ENCODE measurements at regions not wholly inside any gene's neighbourhood (a gene's known extent, or its start where the extent isn't known, plus 50 kb on each side); places are given as distances from the start of the nearest gene placed in this dataset.

DNA sequence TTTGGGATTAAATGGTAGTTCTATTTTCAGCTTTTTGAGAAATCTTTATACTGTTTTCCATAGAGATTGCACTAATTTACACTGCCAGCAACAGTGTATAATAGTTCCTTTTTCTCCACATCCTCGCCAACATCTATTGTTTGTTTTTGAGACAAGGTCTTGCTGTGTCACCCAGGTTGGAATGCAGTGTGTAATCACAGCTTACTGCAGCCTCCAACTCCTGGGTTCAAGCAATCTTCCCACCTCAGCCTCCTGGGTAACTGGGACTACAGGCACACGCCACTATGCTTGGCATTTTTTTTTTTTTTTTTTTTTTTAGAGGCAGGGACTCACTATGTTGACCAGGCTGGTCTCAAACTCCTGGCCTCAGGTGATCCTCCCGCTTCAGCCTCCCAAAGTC is 164.5 kb upstream of the CXADR start:
- no peak overlapping the region for H3K9ac ChIP-seq (ENCODE audit: low read depth in 1 of 2, low read length in 2 of 2)
- no peaks in the 10 kb centered on the region for H3K36me3 ChIP-seq (ENCODE audit: control insufficient read depth in 1 of 2, insufficient read depth in 2 of 2, low read length in 2 of 2)
- no peak overlapping the region for H3K4me3 ChIP-seq (ENCODE audit: low read depth in 1 of 2, low read length in 2 of 2)
- no peaks in the 10 kb centered on the region for H3K27me3 ChIP-seq (ENCODE audit: control insufficient read depth in 1 of 2, insufficient read depth in 2 of 2, low read length in 2 of 2)
- H3K4me1 ChIP-seq (ENCODE audit: control insufficient read depth in 1 of 2, insufficient read depth in 2 of 2, low read length in 2 of 2), result no peaks in the 10 kb centered on the region
- H3K27ac ChIP-seq (ENCODE audit: low read depth, low read length), result no peak overlapping the region
- H3K9me3 ChIP-seq (ENCODE audit: control insufficient read depth in 1 of 2, low read length in 2 of 2), result no peaks in the 10 kb centered on the region

DNA sequence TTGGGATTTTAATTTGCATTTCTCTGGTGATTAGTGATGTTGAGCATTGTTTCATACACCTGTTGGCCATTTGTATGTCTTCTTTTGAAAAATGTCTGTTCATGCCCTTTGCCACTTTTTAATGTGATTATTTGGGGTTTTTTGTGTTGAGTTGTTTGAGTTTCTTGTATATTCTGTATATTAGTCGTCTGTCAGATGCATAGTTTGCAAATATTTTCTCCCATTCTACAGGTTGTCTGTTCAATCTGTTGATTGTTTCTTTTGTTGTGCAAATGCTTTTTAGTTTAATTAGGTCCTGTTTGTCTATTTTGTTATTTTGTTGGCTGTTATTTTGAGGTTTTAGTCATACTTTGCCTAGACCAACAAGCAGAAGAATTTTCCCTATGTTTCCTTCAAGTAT is 164.0 kb upstream of the CXADR start:
- no peaks in the 10 kb centered on the region for H3K27me3 ChIP-seq (ENCODE audit: control insufficient read depth in 1 of 2, insufficient read depth in 2 of 2, low read length in 2 of 2)
- no peaks in the 10 kb centered on the region for H3K36me3 ChIP-seq (ENCODE audit: control insufficient read depth in 1 of 2, insufficient read depth in 2 of 2, low read length in 2 of 2)
- no peaks in the 10 kb centered on the region for H3K9me3 ChIP-seq (ENCODE audit: control insufficient read depth in 1 of 2, low read length in 2 of 2)
- no peaks in the 10 kb centered on the region for H3K4me1 ChIP-seq (ENCODE audit: control insufficient read depth in 1 of 2, insufficient read depth in 2 of 2, low read length in 2 of 2)
- H3K4me3 ChIP-seq (ENCODE audit: low read depth in 1 of 2, low read length in 2 of 2), result no peak overlapping the region
- H3K27ac ChIP-seq (ENCODE audit: low read depth, low read length), result no peak overlapping the region
- H3K9ac ChIP-seq (ENCODE audit: low read depth in 1 of 2, low read length in 2 of 2), result no peak overlapping the region

DNA sequence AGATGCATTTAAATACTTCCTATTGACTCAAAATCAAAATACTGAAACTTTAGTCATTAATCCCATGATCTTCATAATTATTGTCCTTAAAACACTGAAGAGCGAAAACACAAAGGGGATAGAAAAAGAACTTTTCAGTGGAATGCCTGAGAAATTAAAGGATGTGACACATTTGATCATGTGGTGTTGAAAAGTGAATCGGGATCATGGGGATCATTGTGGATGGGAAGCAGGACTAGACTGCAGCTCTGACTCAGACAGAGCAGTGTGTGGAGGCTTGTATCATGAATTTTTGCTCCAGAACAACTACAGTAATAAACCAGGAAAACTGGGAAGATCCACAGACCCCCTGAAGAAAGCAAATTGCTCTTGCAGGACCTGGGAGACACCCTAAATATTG is 161.1 kb upstream of the CXADR start:
- Histone ChIP-seq H3K36me3 (ENCODE audit: control insufficient read depth in 1 of 2, insufficient read depth in 2 of 2, low read length in 2 of 2) (no peaks in the 10 kb centered on the region), H3K9ac (ENCODE audit: low read depth in 1 of 2, low read length in 2 of 2) (no peak overlapping the region), H3K27me3 (ENCODE audit: control insufficient read depth in 1 of 2, insufficient read depth in 2 of 2, low read length in 2 of 2) (no peaks in the 10 kb centered on the region), H3K4me3 (ENCODE audit: low read depth in 1 of 2, low read length in 2 of 2) (no peak overlapping the region), H3K4me1 (ENCODE audit: control insufficient read depth in 1 of 2, insufficient read depth in 2 of 2, low read length in 2 of 2) (no peaks in the 10 kb centered on the region), H3K9me3 (ENCODE audit: control insufficient read depth in 1 of 2, low read length in 2 of 2) (no peaks in the 10 kb centered on the region), H3K27ac (ENCODE audit: low read depth, low read length) (no peak overlapping the region)

DNA sequence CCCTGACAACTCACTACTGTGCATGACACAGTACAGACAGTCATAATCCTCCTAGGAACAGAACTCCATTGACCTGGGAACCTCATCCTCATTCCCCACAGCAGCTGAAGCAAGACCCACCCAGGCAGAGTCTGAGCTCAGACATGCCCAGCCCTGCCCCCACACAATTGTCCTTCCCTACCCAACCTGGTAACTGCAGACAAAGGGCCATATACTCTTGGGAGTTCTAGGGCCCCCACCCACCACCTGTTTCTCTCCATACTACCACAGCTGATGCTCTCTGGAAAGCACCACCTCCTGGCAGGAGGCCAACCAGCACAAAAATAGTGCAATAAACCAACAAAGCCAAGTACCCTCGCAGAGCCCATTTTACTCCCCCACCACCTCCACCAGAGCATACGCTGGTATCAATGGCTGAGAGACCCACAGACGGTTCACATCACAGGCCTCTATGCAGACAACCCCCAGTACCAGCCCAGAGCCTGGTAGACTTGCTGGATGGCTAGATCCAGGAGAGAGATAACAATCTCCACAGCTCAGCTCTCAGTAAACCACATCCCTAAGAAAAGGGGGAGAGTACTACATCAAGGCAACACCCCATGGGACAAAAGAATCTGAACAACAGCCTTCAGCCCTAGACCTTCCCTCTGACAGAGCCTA is 159.7 kb upstream of the CXADR start:
- no peak overlapping the region for H3K9ac ChIP-seq (ENCODE audit: low read depth in 1 of 2, low read length in 2 of 2)

DNA sequence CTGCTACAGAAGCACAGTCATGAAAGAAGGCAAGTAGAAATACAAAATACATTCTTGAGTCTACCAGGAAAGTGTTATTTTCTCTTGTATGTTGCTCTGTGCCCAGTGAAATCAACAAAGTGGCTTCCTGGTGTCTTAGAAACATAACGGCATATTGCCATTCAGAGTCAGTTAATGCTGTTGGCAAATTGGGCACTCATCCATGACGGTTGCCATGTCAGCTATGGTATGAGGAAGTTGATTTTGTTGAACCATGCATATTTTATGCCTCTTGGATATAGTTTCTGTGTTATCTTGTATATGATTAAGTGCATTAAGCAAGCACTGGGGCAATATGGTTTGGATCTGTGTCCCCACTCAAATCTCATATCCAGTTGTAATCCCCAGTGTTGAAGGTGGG is 153.1 kb upstream of the CXADR start:
- no peak overlapping the region for H3K4me3 ChIP-seq (ENCODE audit: low read depth in 1 of 2, low read length in 2 of 2)
- H3K9ac ChIP-seq (ENCODE audit: low read depth in 1 of 2, low read length in 2 of 2), result no peak overlapping the region
- no peak overlapping the region for H3K27ac ChIP-seq (ENCODE audit: low read depth, low read length)
- no peaks in the 10 kb centered on the region for H3K9me3 ChIP-seq (ENCODE audit: control insufficient read depth in 1 of 2, low read length in 2 of 2)
- H3K4me1 ChIP-seq (ENCODE audit: control insufficient read depth in 1 of 2, insufficient read depth in 2 of 2, low read length in 2 of 2), result no peaks in the 10 kb centered on the region
- no peaks in the 10 kb centered on the region for H3K36me3 ChIP-seq (ENCODE audit: control insufficient read depth in 1 of 2, insufficient read depth in 2 of 2, low read length in 2 of 2)
- no peaks in the 10 kb centered on the region for H3K27me3 ChIP-seq (ENCODE audit: control insufficient read depth in 1 of 2, insufficient read depth in 2 of 2, low read length in 2 of 2)

More for the DNA sequence above, 159.7 kb upstream of the CXADR start:
- Histone ChIP-seq H3K27ac (ENCODE audit: low read depth, low read length) (no peak overlapping the region), H3K27me3 (ENCODE audit: control insufficient read depth in 1 of 2, insufficient read depth in 2 of 2, low read length in 2 of 2) (no peaks in the 10 kb centered on the region), H3K4me1 (ENCODE audit: control insufficient read depth in 1 of 2, insufficient read depth in 2 of 2, low read length in 2 of 2) (no peaks in the 10 kb centered on the region), H3K4me3 (ENCODE audit: low read depth in 1 of 2, low read length in 2 of 2) (no peak overlapping the region), H3K36me3 (ENCODE audit: control insufficient read depth in 1 of 2, insufficient read depth in 2 of 2, low read length in 2 of 2) (no peaks in the 10 kb centered on the region), H3K9me3 (ENCODE audit: control insufficient read depth in 1 of 2, low read length in 2 of 2) (no peaks in the 10 kb centered on the region)

DNA sequence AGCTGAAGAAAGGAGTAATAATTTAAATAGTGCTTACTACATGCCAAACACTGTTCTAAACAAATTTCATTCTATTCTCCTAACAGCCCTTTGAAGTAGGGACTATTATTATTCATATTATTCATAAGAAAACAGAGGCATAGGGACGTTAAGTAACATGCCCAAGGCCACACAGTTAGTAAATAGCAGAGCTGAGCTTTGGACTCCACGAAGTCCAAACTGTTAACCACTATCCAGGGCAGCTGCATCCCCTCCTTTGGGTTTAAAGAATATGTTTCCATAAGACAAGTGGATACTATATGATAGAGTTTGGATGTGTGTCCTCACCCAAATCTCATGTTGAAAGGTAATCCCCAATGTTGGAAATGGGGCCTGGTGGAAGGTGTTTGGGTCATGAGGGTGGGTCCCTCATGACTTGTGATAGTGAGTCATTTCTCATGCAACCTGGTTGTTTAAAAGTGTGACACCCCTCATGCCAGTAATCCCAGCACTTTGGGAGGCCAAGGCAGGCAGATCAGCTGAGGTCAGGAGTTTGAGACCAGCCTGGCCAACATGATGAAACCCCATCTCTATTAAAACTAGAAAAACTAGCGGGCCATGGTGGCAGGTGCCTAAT is 144.0 kb upstream of the CXADR start:
- H3K9me3 ChIP-seq (ENCODE audit: control insufficient read depth in 1 of 2, low read length in 2 of 2), result no peaks in the 10 kb centered on the region
- no peaks in the 10 kb centered on the region for H3K27me3 ChIP-seq (ENCODE audit: control insufficient read depth in 1 of 2, insufficient read depth in 2 of 2, low read length in 2 of 2)
- no peak overlapping the region for H3K27ac ChIP-seq (ENCODE audit: low read depth, low read length)
- H3K4me3 ChIP-seq (ENCODE audit: low read depth in 1 of 2, low read length in 2 of 2), result no peak overlapping the region
- H3K4me1 ChIP-seq (ENCODE audit: control insufficient read depth in 1 of 2, insufficient read depth in 2 of 2, low read length in 2 of 2), result no peaks in the 10 kb centered on the region
- no peak overlapping the region for H3K9ac ChIP-seq (ENCODE audit: low read depth in 1 of 2, low read length in 2 of 2)
- no peaks in the 10 kb centered on the region for H3K36me3 ChIP-seq (ENCODE audit: control insufficient read depth in 1 of 2, insufficient read depth in 2 of 2, low read length in 2 of 2)

DNA sequence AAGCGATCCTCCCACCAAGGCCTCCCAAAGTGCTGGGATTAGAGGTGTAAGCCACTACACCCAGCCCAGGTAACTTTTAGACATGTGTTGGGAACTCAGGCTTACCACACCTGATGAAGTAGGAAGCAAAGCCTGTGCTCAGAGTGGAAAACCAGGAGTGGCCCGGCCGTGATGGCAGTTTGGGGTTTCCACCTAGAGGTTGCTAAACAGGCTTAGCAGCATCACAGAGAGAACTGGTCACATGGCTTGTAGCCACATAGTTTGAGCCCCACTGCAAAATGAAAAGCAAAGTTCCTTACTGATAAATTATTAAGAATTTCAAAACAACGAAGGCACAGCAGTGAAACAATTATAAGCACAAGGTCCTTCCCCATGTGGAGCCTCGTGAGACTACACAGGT is 142.6 kb upstream of the CXADR start:
- Histone ChIP-seq H3K4me1 (ENCODE audit: control insufficient read depth in 1 of 2, insufficient read depth in 2 of 2, low read length in 2 of 2) (no peaks in the 10 kb centered on the region), H3K27ac (ENCODE audit: low read depth, low read length) (no peak overlapping the region), H3K36me3 (ENCODE audit: control insufficient read depth in 1 of 2, insufficient read depth in 2 of 2, low read length in 2 of 2) (no peaks in the 10 kb centered on the region), H3K4me3 (ENCODE audit: low read depth in 1 of 2, low read length in 2 of 2) (no peak overlapping the region), H3K9me3 (ENCODE audit: control insufficient read depth in 1 of 2, low read length in 2 of 2) (no peaks in the 10 kb centered on the region), H3K27me3 (ENCODE audit: control insufficient read depth in 1 of 2, insufficient read depth in 2 of 2, low read length in 2 of 2) (no peaks in the 10 kb centered on the region), H3K9ac (ENCODE audit: low read depth in 1 of 2, low read length in 2 of 2) (no peak overlapping the region)

DNA sequence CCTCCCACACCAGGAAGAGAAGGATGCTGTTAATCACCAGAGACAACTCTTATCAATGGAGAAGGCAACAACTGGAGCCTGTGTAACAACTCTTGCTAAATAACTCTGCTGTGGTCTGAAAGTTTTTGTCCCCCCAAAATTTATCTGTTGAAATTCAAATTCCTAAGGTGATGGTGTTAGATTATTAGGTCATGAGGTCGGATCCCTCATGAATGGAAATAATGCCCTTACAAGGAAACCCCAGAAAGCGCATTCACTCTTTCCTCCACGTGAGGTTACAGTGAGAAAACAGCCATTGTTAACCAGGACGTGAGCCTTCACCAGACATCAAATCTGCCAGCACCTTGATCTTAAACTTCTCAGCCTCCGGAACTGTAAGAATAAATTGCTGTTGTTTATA is 141.9 kb upstream of the CXADR start:
- Histone ChIP-seq H3K9ac (ENCODE audit: low read depth in 1 of 2, low read length in 2 of 2) (no peak overlapping the region), H3K4me1 (ENCODE audit: control insufficient read depth in 1 of 2, insufficient read depth in 2 of 2, low read length in 2 of 2) (no peaks in the 10 kb centered on the region), H3K9me3 (ENCODE audit: control insufficient read depth in 1 of 2, low read length in 2 of 2) (no peaks in the 10 kb centered on the region), H3K4me3 (ENCODE audit: low read depth in 1 of 2, low read length in 2 of 2) (no peak overlapping the region), H3K27ac (ENCODE audit: low read depth, low read length) (no peak overlapping the region), H3K27me3 (ENCODE audit: control insufficient read depth in 1 of 2, insufficient read depth in 2 of 2, low read length in 2 of 2) (no peaks in the 10 kb centered on the region), H3K36me3 (ENCODE audit: control insufficient read depth in 1 of 2, insufficient read depth in 2 of 2, low read length in 2 of 2) (no peaks in the 10 kb centered on the region)

DNA sequence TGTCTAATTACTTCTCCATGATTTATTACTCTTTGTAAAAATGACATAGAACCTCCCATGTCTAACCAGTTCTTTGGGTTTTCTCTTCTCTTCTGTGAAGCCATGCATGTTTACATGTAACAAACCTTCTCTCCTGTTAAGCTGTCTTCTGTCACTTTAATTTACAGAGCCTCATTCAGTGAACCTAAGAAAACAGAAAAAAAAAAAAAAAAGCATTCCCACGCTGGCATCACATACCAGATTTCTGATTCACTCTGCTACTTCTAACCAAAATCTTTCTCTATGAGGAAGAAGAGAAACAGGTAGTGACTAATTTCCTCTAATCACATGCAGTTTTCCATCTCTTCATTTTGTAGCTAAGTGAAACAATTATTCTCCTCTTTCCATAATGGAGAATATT is 141.4 kb upstream of the CXADR start:
- Histone ChIP-seq H3K9me3 (ENCODE audit: control insufficient read depth in 1 of 2, low read length in 2 of 2) (no peaks in the 10 kb centered on the region), H3K27me3 (ENCODE audit: control insufficient read depth in 1 of 2, insufficient read depth in 2 of 2, low read length in 2 of 2) (no peaks in the 10 kb centered on the region), H3K4me1 (ENCODE audit: control insufficient read depth in 1 of 2, insufficient read depth in 2 of 2, low read length in 2 of 2) (no peaks in the 10 kb centered on the region), H3K36me3 (ENCODE audit: control insufficient read depth in 1 of 2, insufficient read depth in 2 of 2, low read length in 2 of 2) (no peaks in the 10 kb centered on the region), H3K4me3 (ENCODE audit: low read depth in 1 of 2, low read length in 2 of 2) (no peak overlapping the region), H3K9ac (ENCODE audit: low read depth in 1 of 2, low read length in 2 of 2) (no peak overlapping the region), H3K27ac (ENCODE audit: low read depth, low read length) (no peak overlapping the region)

DNA sequence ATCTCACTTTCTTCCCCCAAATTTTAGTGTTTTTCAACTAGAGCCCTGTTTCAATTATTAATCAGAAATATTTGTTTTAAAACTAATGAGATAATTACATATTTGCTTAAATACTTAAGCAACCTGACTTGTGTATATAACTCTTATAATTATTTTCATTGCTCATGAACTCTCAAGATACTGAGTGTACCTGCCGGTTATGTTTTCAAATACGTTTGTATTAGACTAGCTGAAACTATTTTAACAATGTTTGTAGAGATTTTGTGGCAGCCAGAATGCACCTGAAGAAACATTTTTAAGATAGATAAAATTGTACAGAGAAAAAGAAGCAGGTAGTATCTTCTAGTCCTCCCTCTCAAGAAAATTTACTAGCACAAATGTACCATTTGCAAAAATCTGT is 140.6 kb upstream of the CXADR start:
- no peaks in the 10 kb centered on the region for H3K27me3 ChIP-seq (ENCODE audit: control insufficient read depth in 1 of 2, insufficient read depth in 2 of 2, low read length in 2 of 2)
- no peak overlapping the region for H3K9ac ChIP-seq (ENCODE audit: low read depth in 1 of 2, low read length in 2 of 2)
- H3K4me1 ChIP-seq (ENCODE audit: control insufficient read depth in 1 of 2, insufficient read depth in 2 of 2, low read length in 2 of 2), result no peaks in the 10 kb centered on the region
- no peaks in the 10 kb centered on the region for H3K9me3 ChIP-seq (ENCODE audit: control insufficient read depth in 1 of 2, low read length in 2 of 2)
- H3K4me3 ChIP-seq (ENCODE audit: low read depth in 1 of 2, low read length in 2 of 2), result no peak overlapping the region
- no peak overlapping the region for H3K27ac ChIP-seq (ENCODE audit: low read depth, low read length)
- H3K36me3 ChIP-seq (ENCODE audit: control insufficient read depth in 1 of 2, insufficient read depth in 2 of 2, low read length in 2 of 2), result no peaks in the 10 kb centered on the region

Measured in duodenal mucosa (tissue), 2 donors.